Brain microvascular endothelial cell (primary cell): ENCODE measurements at regions not wholly inside any gene's neighbourhood (a gene's known extent, or its start where the extent isn't known, plus 50 kb on each side); places are given as distances from the start of the nearest gene placed in this dataset.

Experiments used
- DNase-seq: peaks from one replicate; pipeline ENCODE4 v3.0.0-alpha.2; 2020
- H3K27ac ChIP-seq: fragments of 250-450 bp; sonication (Bioruptor Pico); 2 replicates; pipeline ENCODE4 v1.5.1; 2020; ENCODE audit warnings: mild to moderate bottlenecking, moderate library complexity
- H3K27me3 ChIP-seq: fragments of 250-450 bp; sonication (Bioruptor Pico); replicated peaks from 2 replicates; pipeline ENCODE4 v1.5.1; 2020; ENCODE audit warnings: mild to moderate bottlenecking
- H3K36me3 ChIP-seq: fragments of 250-450 bp; sonication (Bioruptor Pico); replicated peaks from 2 replicates; pipeline ENCODE4 v1.5.1; 2020; ENCODE audit warnings: mild to moderate bottlenecking
- H3K4me3 ChIP-seq: 2 replicates; pipeline ENCODE4 v1.5.1; 2011; ENCODE audit warnings: low read depth, mild to moderate bottlenecking, control low read depth, low read length, moderate library complexity
- in situ Hi-C: cut with HindIII; loops from 2 replicates; pipeline ENCODE4 v1.10.0; 2017; ENCODE audit warnings: low sequenced_read_pairs, low pct_ligation_motif_present
- TF ChIP-seq, protein P1 (sequence below): IDR thresholded peaks from 2 replicates; pipeline ENCODE4 v1.5.1; 2011; ENCODE audit warnings: low read depth, mild to moderate bottlenecking, moderate library complexity, low read length, control low read depth, inconsistent platforms; ENCODE audit errors: missing control alignments

DNA sequence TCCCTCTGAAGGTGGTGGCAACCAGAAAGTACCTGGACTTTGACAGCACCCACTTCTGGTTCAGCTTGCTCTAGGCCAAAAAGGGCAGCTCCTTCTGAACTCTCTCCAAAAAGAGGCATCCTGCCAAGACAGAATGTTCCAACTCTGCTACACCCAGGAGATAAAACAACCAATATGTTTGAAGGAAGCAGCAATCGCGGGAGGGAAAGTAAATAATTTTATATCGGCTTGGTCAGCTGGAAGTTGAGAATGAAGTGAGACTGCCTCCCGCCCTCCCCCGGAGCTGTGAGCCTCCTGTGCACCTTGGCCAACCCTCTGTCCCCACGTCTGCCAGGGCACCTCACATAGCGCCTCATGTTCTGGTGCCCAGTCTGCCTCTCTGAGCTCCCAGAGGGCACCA, 130.3 kb upstream of the ATP1A1 start:
- no peak overlapping the region for H3K4me3 ChIP-seq
- DNase-seq: no peak
- TF ChIP-seq, protein P1, sequence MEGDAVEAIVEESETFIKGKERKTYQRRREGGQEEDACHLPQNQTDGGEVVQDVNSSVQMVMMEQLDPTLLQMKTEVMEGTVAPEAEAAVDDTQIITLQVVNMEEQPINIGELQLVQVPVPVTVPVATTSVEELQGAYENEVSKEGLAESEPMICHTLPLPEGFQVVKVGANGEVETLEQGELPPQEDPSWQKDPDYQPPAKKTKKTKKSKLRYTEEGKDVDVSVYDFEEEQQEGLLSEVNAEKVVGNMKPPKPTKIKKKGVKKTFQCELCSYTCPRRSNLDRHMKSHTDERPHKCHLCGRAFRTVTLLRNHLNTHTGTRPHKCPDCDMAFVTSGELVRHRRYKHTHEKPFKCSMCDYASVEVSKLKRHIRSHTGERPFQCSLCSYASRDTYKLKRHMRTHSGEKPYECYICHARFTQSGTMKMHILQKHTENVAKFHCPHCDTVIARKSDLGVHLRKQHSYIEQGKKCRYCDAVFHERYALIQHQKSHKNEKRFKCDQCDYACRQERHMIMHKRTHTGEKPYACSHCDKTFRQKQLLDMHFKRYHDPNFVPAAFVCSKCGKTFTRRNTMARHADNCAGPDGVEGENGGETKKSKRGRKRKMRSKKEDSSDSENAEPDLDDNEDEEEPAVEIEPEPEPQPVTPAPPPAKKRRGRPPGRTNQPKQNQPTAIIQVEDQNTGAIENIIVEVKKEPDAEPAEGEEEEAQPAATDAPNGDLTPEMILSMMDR: no peak
- no peaks in the 10 kb centered on the region for H3K27me3 ChIP-seq
- H3K27ac ChIP-seq: no peak overlapping the region
- H3K36me3 ChIP-seq: no peaks in the 10 kb centered on the region
- in situ Hi-C loops: no loop called here

DNA sequence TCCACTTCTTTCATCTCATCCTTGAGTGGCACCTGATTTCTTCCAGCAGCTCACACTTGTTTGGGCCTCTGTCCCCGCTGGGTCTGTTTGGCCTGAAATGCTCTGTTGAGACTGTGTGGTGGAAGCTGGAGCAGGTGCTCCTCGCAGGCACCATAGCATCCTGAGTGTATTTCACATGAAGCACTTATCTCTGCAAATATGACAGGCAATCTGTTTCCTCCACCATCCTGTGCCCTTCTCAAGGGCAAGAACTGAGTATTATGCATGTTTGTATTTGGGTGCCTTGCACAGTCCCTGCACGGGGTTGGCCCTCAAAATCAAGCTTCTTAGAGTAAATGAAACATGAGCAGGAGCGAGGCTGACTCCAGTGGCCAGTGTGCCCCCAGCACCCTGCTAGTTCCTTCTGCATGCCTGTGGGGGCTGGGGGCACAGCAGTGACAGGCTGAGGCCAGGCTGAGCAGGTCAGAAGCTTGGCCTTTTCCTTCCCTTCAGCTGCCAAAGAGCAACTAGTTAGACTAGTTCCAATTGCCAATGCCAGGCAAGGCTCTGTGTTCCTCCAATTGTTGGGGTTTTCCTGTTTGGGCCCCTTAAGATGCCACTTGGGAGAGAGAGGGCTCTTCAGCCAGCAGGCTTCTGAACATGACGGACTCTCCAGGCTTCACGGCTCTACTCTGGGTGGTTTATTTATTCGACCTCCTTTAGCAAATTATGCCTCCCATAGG, 129.6 kb upstream of the ATP1A1 start:
- H3K36me3 ChIP-seq: no peaks in the 10 kb centered on the region
- TF ChIP-seq, protein P1: no peak
- H3K27me3 ChIP-seq: no peaks in the 10 kb centered on the region
- in situ Hi-C loops: no loop called here
- DNase-seq: no peak
- no peak overlapping the region for H3K4me3 ChIP-seq
- H3K27ac ChIP-seq: no peak overlapping the region

DNA sequence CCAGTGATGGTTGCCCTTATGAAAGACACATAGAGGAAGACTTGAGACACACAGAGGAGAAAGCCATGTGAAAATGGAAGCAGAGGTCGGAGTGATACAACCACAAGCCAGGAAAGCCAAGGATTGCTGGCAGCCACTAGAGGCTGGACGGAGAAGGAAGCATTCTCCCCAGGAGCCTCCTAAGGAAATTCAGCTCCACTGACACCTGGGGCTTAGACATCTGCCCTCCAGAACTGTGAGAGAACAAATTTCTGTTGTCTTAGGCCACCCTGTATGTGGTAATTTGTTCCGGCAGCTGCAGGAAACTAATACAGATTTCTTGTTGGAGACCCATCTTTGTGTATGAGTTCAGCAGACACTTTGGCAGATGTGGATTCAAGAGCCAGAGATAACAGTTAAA, 126.9 kb upstream of the ATP1A1 start:
- no peak overlapping the region for H3K4me3 ChIP-seq
- in situ Hi-C loops: no loop called here
- no peaks in the 10 kb centered on the region for H3K36me3 ChIP-seq
- H3K27ac ChIP-seq: no peak overlapping the region
- H3K27me3 ChIP-seq: no peaks in the 10 kb centered on the region
- DNase-seq: no peak
- TF ChIP-seq, protein P1: no peak

DNA sequence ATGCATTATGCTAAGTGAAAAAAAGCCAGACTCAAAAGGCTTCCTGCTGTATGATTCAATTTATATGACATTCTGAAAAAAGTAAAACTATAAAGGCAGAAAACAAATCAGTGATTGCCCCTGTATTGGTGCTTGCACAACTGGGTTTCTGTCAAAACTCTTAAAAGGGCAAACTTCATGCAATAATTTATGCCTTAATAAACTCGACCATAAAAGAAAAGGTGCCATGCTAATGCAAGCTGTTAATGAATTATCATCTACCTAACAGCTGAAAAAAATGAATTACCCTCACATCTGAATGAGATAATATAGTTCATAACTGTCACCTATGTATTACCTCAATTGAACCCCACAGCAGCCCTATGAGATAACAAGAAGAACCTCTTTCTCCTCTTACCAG, 120.8 kb upstream of the ATP1A1 start:
- no peaks in the 10 kb centered on the region for H3K36me3 ChIP-seq
- in situ Hi-C loops: no loop called here

DNA sequence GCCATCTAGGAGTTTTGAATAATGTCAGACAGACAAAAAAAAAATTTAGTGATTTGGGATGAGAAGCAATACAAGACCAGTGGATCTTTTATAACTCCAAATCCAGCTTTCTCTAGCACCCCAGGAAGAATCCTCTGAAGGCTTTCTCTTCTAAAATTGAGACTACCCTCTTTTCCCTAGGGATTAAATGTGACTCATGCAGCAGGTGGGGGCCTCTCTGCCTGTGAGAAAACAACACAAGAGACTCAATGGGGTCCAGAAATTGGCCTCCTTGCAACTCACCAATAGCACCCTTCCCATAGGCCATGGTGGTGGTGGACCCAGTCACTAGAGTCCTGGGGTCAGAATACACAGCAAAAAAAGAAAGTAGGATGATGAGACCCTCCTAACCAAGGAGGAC, 120.3 kb upstream of the ATP1A1 start:
- no peak overlapping the region for H3K4me3 ChIP-seq
- H3K27ac ChIP-seq: no peak overlapping the region
- H3K36me3 ChIP-seq: no peaks in the 10 kb centered on the region
- no peaks in the 10 kb centered on the region for H3K27me3 ChIP-seq
- TF ChIP-seq, protein P1: no peak
- in situ Hi-C loops: no loop called here
- no peak for DNase-seq

More for the DNA sequence above, 120.8 kb upstream of the ATP1A1 start:
- Histone ChIP-seq H3K27ac (no peak overlapping the region), H3K27me3 (no peaks in the 10 kb centered on the region), H3K4me3 (no peak overlapping the region)
- TF ChIP-seq, protein P1: no peak
- DNase-seq: no peak
